HT-29 (cell line): ENCODE measurements at regions not wholly inside any gene's neighbourhood (a gene's known extent, or its start where the extent isn't known, plus 50 kb on each side); places are given as distances from the start of the nearest gene placed in this dataset.
"Not testable (repeated sequence)": the region's sequence is repeated elsewhere in the genome, so short reads cannot be mapped to it uniquely, and the experiment has no call there.

ENCODE experiments used
- DNase-seq: peaks from one replicate; pipeline ENCODE4 v3.0.0-alpha.2; 2015; ENCODE audit warnings: low spot score

GRCh38 chr18:14936313-14936712 lies 188.3 kb downstream of the ANKRD30B start:
- peak; percentile 76 for DNase-seq

DNA sequence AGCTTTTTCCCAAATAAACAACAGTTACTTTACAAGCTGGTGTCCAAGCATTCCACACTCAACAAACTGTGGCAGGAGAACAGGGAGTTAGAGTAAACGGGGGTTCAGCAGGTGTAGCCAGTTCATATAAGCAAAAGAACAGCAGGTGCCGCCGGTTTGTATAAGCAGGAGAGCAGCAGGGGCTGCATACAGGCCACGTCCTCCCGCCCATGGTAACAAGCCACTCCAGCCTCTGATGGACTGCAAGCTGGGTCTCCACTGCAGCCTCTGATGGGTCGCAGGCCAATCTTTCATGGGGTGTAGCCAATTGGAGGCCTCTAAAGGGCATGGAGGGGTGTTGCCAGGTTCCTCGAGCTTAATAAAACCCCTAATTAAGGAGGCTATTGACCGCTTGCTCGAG lies 189.3 kb downstream of the ANKRD30B start:
- DNase-seq, result no peak

- DNase-seq, result no peak
Measured at GRCh38 chr18:14939141-14939540, 191.2 kb downstream of the ANKRD30B start.

- not testable (repeated sequence) for DNase-seq
Measured at GRCh38 chr18:14940106-14940505, 192.1 kb downstream of the ANKRD30B start.

DNA sequence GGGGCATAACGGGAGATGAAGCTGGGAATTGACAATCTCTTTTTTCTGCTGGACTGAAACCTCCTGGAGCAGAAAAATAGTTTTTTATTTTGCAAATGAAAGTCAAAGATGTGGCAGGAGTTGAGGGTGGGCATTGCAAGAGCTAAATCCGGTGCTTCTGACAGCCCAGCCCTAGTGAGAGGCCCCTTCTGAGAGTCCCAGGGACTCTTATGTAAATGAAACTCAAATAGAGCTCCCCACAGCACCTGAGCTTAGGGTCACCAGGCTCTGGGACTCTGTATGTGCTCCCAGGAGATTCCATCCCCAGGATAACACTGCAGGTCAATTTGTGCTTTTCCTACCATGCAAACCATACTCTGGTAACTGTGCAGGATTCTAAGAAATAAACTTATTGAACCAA lies 192.8 kb downstream of the ANKRD30B start:
- DNase-seq, result no peak

DNA sequence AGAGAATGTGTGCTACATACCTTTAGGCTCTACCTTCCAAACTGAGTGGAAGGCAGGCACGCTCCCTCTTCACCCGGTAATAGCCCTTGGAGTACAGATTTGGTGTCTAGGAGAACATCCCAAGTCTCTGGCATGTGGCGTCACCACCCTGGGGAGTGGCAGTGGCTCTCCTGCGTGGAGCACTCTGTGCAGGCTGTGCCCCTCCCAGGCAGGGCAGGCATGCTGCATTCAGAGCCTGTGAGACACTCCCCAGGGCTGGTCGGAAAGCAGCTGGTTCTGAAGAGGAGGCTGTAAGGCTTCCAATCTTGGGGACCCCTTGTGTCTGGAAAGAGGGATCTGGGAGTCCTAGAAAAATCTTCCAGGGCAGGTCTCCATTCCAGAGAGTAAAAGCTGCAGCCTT lies 193.3 kb downstream of the ANKRD30B start:
- peak; percentile 48 for DNase-seq

DNA sequence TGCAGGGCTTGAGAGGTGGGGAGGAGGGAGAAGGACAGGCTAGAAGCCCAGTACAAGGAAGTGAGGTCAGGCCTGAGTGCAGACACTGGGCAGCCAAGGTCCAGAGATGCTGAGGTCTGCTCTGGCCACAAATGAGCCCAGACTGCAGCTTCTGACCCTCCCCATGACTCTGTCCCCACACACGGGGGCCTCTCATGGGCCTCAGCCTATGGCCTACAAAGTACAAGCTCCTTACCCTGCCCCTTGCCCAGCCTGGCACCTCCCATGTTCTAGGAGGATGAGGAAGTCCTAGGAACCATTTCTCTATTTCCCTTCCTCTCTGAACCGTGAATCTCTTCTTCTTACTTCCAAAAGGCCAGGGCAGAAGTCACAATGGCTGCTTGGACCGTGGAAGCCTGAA lies 193.8 kb downstream of the ANKRD30B start:
- no peak for DNase-seq

- DNase-seq, result no peak
Measured at GRCh38 chr18:14942275-14942674, 194.3 kb downstream of the ANKRD30B start.

- no peak for DNase-seq
Measured at GRCh38 chr18:14943486-14943885, 195.5 kb downstream of the ANKRD30B start.

GRCh38 chr18:14943967-14944636 lies 196.1 kb downstream of the ANKRD30B start:
- DNase-seq, result no peak

- no peak for DNase-seq
Measured at GRCh38 chr18:14944838-14945237, 196.9 kb downstream of the ANKRD30B start.

DNA sequence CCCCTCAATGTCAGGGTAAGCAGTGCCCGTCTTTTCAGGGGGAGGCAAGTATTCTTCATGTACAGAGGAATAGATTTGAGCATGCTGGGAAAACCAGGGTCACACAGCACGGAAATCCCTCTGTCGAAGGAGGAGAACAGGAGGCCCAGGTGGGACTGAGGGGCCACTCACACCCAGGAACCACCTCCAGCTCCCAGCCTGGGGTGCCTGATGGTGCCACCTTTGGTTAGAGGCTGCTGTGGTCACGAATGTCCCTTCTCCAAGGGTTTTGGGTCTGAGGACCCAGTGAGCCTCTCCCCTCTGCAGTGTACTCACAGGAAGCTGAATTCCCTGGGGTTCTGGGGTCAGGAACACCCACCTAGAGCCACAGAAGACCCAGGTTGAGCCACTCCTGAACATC lies 197.3 kb downstream of the ANKRD30B start:
- no peak for DNase-seq

GRCh38 chr18:14945984-14946383 lies 198.0 kb downstream of the ANKRD30B start:
- DNase-seq, result no peak

DNA sequence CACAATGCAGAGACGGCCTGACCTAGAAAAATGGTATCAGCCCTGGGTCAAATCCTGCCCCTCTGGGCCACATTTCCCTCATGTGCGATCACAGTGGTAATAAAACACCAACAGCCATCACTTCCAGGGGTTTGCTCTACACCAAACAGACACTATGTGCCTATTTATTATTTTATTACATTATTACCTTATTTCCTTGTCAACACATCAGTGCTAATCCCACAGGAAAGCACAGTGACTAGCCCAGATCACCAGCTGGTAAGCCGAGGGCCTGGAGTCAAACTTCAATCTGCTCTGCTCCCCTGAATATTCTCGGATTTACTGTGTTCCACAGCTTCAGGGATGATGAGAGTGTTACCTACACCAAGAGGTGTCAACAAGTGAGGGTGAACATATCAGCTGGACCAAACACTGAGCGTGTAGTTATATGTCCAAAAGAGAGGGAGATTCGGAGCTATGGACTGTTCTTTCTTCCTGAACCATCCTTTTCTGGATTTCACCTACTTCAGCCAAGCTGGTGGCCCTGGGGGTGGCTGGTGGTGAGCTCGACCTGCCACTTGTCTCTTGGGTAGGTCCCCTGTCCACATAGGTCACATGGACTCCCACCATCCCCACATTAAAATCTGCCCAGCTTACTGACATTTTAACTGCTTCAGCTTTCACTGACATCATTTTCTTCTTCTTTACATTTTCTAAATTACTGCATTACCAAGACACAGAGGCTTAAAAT lies 198.9 kb downstream of the ANKRD30B start:
- not testable (repeated sequence) for DNase-seq

- DNase-seq, result no peak
Measured at GRCh38 chr18:14947482-14948162, 199.7 kb downstream of the ANKRD30B start.

GRCh38 chr18:14948163-14948540 lies 200.2 kb downstream of the ANKRD30B start:
- DNase-seq, result no peak

DNA sequence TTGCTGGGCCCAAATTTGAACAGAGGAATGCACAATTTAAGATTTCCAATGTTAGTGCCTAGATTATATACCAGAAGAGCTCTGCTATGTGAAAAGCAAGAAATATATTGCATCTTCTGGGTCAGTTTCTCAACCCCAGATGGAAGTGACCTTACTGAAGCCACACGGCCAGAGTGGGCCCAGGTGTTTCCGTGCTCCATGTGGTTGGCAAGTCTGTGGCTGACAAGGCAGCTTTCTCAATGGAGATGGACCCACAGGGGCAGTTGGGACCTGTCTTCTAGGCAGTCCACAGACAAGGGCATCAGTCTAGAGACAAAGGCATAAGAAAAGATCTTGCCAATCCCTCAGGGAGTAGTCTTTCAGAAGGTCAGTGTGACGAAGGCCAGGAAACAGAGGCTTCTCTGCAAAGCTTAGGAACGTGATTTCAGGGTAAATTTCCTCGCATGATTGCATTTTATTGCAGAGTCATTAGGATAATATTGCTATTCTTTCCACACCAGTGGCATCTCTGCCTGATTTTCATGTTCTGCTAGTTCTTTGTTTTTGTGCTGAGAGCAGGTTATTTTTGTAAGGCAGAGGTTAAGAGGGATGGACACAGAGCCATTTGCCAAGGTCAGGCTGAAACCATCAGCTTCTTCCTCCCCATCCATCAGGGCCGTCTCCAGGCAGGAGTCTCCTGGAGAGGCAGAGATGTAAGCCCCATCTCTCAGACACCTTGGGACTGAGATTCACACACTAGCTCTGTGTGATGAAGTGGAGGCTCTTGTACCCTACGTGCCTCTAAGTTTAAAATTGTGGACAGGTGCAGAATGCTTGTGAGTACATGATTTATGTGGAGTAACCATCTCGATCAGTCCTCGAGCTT lies 202.1 kb downstream of the ANKRD30B start:
- no peak for DNase-seq

GRCh38 chr18:14952444-14953077 lies 204.6 kb downstream of the ANKRD30B start:
- not testable (repeated sequence) for DNase-seq

- DNase-seq, result peak; percentile 50
Measured at GRCh38 chr18:14958701-14959100, 210.7 kb downstream of the ANKRD30B start.

DNA sequence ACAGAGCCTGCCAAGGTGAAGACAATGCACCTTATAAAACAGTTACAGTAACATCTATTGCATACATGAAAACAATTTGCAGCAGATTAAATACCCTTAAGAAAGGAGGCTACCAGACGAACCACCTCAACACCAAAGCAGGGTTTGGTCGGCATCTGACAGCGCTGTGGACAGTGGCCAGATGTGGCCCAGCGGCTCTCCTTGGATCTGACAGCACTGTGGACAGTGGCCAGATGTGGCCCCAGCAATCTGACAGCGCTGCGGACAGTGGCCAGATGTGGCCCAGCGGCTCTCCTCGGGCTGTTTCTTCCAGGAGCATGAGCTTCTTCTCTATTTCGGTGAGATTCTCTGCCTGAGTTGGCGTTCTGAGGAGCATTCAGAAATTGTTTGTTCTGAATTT lies 211.6 kb downstream of the ANKRD30B start:
- DNase-seq, result no peak

GRCh38 chr18:14961991-14962390 lies 214.0 kb downstream of the ANKRD30B start:
- DNase-seq, result no peak
